ENCODE measurements at regions not wholly inside any gene's neighbourhood (a gene's known extent, or its start where the extent isn't known, plus 50 kb on each side); places are given as distances from the start of the nearest gene placed in this dataset.

- no peak overlapping the region for H3T11ph ChIP-seq (ENCODE audit: low read length)
- peak; percentile 49 for TF ChIP-seq CTCF (conservative IDR thresholded peaks at IDR 0.05)
- peak; percentile 54 for DNase-seq
- Mint-ChIP-seq H3K4me3 (no peak overlapping the region), H3K36me3 (ENCODE audit: insufficient read depth in 1 of 3, low read depth in 3 of 3) (no peaks in the 10 kb centered on the region), H3K4me1 (peaks cover 4 to 7% of the 10 kb centered on the region in 2 experiments; a peak in 2 of 4 replicates), H3K27me3 (ENCODE audit: low read depth) (peaks cover 6% of the 10 kb centered on the region), H3K9me3 (no peaks in the 10 kb centered on the region), H3K27ac (no peak overlapping the region)
- H3K23ac ChIP-seq (ENCODE audit: insufficient read length, low read depth, low read length): no peak overlapping the region
- no peak overlapping the region for H4K5ac ChIP-seq (ENCODE audit: insufficient read length, low read depth, low read length)
- H2AFZ ChIP-seq (ENCODE audit: low read length): no peak overlapping the region
- H2BK120ac ChIP-seq (ENCODE audit: low read depth, low read length, poor library complexity, severe bottlenecking): no peak overlapping the region
- no peaks in the 10 kb centered on the region for H3K4me1 ChIP-seq (ENCODE audit: insufficient read depth, low read length)
- H3K18ac ChIP-seq (ENCODE audit: insufficient read length, low read depth, low read length): no peak overlapping the region
- no peak overlapping the region for H2BK20ac ChIP-seq (ENCODE audit: low read depth, low read length, poor library complexity, severe bottlenecking)
- no peak overlapping the region for H3K4me2 ChIP-seq (ENCODE audit: insufficient read depth, insufficient read length, low read length)
- H3K23me2 ChIP-seq (ENCODE audit: insufficient read length, low read depth, low read length, poor library complexity, severe bottlenecking): no peaks in the 10 kb centered on the region
- no peak overlapping the region for H3K56ac ChIP-seq (ENCODE audit: insufficient read length, low read depth, low read length)
- WGBS (ENCODE audit: extremely low coverage, insufficient read length, low lambda C conversion rate): no CpG with 5 or more reads among the region's 2 CpGs
- H3K27me3 ChIP-seq (ENCODE audit: insufficient read depth, low read length): no peaks in the 10 kb centered on the region
- no peak overlapping the region for H2BK15ac ChIP-seq (ENCODE audit: low read depth, low read length)
- H3K9me3 ChIP-seq (ENCODE audit: control insufficient read depth, low read depth, low read length): no peaks in the 10 kb centered on the region
- no peaks in the 10 kb centered on the region for H4K20me1 ChIP-seq (ENCODE audit: control insufficient read depth, insufficient read depth, insufficient read length)
- no peak overlapping the region for H3K14ac ChIP-seq (ENCODE audit: insufficient read depth, low read length)
- no peak overlapping the region for H3K27ac ChIP-seq (ENCODE audit: insufficient read length, low read depth, low read length)
- H2AK5ac ChIP-seq (ENCODE audit: insufficient read length, low read length): no peak overlapping the region
- no peak overlapping the region for H4K8ac ChIP-seq (replicated peaks; ENCODE audit: insufficient read length, low read depth, low read length)
- no peak overlapping the region for H2BK12ac ChIP-seq (ENCODE audit: insufficient read length, low read depth, low read length)
- H3K4ac ChIP-seq (ENCODE audit: low read depth, low read length): no peak overlapping the region
- H3K9ac ChIP-seq (ENCODE audit: extremely low read depth, insufficient read length, low read length): no peak overlapping the region
- H3K79me2 ChIP-seq (ENCODE audit: insufficient read depth, low read length): no peaks in the 10 kb centered on the region
- H4K91ac ChIP-seq (ENCODE audit: insufficient read length, low read depth, low read length): no peak overlapping the region
- no peaks in the 10 kb centered on the region for H3K79me1 ChIP-seq (ENCODE audit: insufficient read depth, low read depth, low read length, poor library complexity, severe bottlenecking)
- no peak overlapping the region for H2BK5ac ChIP-seq (ENCODE audit: insufficient read length, low read length)
These were observed 104.7 kb upstream of the TMEM132E start for GRCh38 chr17:34474706-34475105.
